HG03135 (cell line): ENCODE measurements at regions not wholly inside any gene's neighbourhood (a gene's known extent, or its start where the extent isn't known, plus 50 kb on each side); places are given as distances from the start of the nearest gene placed in this dataset.

Experiments
- ATAC-seq: cut with Tn5 transposase; IDR thresholded peaks from one replicate; pipeline ENCODE4 v1.9.1; 2021; ENCODE audit warnings: mild to moderate bottlenecking, moderate library complexity; ENCODE audit not compliant: unreplicated experiment

GRCh38 chr4:131091896-131092295, 1995.9 kb downstream of the C4orf33 start:
- no peak for ATAC-seq

GRCh38 chr4:131093303-131093702, 1997.4 kb downstream of the C4orf33 start:
- no peak for ATAC-seq

DNA sequence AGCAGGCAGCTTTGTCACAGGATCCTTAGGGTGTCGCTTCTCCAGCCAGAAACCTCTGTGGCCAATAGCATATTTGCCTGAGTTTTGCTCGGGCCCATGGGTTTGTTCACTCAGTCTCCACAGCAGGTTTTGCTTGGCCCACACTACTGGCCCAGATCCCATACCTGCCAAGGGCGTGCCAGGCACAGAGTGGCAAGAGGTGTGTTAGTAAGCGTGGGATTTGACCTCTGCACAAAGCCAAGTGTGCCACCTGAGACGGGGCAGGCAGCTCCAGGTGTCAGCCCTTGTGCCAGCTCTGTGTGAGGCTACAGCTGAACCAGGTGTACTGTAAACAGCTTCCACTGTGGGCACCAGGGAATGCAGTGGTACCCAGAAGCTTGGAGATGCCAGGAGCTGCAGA, 2003.0 kb downstream of the C4orf33 start:
- no peak for ATAC-seq

DNA sequence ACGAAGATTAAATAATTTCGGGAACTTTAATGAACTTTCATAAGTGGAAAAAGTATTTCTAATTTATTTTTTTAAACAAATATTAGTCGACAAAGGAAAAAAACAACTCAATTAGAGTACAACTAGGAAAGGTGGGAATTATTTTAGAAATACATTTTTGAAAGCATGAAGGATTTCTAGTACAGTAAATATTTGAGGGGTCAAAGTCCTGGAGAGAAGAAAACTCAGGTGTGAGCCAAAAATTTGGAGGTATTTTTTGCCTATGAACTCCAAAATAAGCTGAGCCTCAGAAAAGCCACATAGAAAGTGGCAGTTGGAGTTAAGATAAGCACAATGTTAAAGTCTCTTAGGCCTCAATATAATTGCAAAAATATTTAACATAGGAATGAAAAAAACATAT, 2017.3 kb downstream of the C4orf33 start:
- ATAC-seq: no peak

DNA sequence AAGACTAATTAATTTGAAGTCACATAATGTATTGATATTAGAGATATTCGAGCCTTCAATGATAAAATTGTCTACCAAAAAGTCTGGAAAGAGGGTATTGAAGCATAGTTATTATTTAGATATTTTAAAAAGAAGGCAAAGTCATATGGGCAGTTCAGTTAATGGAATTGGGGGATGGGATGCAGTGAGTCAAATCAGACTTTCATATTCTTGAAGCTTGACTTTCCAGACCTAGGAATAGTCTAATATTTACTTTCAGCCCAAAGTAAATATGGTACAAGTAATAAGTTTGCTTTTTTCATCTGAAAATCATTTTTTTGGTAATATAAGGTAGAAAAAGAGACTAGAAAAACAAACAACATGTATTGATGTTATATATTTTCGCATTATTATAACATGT, 2017.8 kb downstream of the C4orf33 start:
- no peak for ATAC-seq

DNA sequence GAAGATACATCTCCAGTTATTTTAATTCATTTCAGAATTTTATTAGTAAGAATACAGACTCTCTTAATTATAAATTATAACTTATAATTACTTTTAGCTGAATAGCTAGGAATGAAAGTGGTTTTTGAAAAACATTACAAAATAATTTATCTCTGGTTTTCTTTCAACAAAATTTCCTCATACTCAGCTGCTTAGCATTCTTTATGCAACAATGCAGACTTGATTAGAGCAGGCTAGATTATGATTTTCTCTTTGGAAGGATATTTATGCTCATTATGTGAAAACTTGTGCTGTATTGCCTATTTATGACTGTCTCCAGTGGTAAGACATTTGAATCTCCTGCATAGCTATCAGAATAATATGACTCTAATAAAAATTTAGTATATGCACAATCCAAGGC, 2023.7 kb downstream of the C4orf33 start:
- ATAC-seq: no peak

GRCh38 chr4:131137196-131137595, 2011.9 kb upstream of the PCDH10 start:
- no peak for ATAC-seq

DNA sequence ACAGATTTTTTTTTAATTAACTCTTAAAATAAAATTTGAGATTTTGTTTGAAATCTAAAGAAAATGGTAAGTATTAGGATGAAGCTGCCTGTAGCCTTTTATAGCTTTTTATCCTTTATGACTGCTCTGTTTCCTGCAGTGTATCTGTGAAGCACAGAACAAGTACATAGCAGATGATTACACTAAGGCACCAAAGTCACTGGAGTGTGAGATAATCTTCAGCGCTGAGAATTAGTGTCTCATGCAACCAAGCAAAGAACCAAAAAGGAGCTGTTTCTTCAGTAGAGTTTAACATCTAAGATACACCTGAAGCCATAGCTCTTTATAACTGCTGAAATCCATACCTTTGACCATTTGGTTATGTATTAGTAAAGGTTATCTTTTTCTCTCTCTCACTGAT, 1989.8 kb upstream of the PCDH10 start:
- ATAC-seq: no peak

DNA sequence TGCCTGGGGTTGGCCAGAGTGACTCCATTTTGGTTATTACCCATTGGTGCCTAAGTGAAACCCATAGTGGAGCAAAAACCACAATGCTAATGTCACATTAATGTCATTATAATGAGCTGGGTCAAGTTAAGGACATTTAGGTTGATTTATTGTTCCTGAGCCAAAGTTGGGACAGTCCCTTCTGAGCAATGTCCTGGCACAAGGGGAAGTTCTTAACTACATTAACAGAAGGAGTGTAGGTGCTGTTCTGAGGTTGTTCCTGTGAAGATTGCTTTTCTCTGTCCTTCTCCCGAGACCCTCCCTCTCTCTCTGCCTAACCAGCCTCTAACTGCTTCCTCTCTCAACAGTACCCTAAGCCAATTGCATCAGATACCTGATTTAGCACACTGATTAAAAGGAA, 1956.8 kb upstream of the PCDH10 start:
- ATAC-seq: no peak

DNA sequence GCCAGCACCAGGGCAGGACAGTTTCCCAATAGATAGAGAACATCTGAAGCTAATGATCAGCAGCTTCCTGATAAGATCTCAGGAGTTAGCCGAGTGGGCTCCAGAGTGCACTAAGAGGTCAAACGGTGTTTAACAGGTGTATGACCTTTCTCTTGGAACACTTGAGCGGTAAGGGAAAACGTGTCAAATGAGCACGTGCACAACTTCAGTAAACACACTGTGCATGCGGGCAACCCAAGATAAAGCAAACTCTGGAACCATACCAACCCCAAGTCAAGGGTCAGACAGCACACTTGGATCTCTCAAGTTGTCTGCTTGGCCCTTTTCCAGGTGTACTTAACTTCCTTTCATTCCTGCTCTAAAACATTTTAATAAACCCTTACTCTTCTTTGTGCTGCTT, 1941.5 kb upstream of the PCDH10 start:
- ATAC-seq: no peak

DNA sequence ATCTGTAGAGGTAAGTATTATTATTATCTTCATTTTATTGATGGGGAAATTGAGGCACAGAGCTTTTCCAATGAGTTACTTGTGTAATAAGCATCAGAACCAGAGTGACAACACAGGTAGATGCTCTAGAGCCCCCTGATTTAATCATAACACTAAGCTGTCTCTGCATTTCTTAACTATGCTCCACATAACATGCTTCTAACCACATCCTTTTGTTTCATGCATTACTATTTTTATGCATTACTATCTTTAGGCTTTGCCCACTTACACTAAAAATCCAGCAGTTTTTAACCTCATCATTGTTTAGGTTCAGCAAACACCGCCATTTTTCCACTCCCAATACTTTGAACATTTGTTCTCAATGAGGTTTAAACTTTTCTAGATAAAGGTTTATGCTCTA, 1900.8 kb upstream of the PCDH10 start:
- no peak for ATAC-seq

DNA sequence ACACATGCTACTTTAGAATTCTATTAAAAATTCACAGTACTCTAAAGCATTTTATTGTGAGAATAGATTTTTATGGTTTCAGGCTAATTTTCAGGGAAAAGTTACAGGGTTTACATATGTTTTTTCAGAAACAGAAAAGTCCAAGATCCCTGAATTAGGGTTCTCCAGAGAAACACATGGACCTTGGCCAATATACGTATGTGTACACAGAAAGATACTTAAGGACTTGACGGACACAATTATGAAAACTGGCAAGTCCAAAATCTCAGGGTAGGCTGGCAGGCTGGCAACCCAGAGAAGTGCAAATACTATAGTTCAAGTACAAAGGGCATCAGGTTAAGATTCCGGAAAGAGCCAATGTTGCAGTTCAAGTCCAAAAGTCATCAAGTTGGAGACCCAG, 1897.8 kb upstream of the PCDH10 start:
- ATAC-seq: no peak

DNA sequence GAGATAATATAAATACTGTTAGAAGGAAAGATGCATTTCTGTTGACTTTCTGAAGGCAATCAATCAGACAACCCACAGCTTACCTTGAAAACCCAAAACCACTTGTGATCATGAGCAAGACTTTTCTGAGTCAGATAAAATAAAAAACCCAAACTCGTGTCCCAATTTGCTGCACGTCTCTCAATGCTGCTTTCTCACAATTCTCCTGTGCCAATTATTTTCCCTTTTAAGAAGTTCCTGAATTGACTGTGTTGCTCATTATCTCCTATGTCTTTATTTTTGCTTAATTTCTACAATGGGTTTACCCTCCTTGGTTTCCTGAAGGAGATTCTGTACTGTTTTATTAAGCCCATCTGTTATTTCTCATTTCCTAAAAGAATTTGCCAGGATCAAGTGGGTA, 1891.9 kb upstream of the PCDH10 start:
- no peak for ATAC-seq

GRCh38 chr4:131258361-131258760, 1890.7 kb upstream of the PCDH10 start:
- no peak for ATAC-seq

DNA sequence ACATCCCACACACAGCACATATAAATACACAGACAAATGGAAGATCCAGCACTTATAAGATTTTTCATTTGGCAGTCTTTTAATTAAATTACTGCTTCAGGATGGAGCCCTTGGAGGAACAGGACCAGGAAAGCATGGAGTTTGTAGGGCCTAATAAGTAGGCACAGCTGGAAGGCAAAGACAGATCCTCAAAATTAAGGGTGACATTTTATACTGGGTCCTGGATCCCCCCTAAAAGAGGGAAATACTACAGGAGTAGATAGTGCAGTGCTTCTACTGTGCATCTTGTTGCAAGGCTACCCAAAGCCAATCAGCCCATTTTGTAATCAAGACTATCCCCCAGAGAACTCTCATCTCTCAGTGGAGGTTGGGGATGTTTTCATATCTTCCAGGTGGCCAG, 1860.7 kb upstream of the PCDH10 start:
- no peak for ATAC-seq

DNA sequence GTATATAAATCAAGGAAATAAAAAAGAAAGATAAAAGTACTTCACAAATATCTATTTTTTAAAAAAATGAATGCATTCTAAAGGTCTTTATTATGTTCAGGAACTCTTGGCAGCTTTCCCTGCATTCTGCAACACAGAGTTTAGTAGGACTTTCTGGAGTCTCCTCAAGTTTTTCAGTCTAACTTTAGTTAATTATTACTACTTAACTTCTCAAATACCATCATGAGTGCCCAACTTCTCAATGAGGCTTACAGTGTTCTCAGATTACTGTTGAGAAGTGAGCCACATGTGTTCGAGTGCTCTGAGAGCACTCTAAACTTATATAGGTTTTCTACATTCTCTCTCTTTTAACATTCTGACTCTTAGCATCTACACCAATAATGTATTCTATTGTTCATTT, 1852.9 kb upstream of the PCDH10 start:
- ATAC-seq: no peak

GRCh38 chr4:131302108-131302507, 1847.0 kb upstream of the PCDH10 start:
- ATAC-seq: no peak

GRCh38 chr4:131304686-131305085, 1844.4 kb upstream of the PCDH10 start:
- ATAC-seq: no peak

DNA sequence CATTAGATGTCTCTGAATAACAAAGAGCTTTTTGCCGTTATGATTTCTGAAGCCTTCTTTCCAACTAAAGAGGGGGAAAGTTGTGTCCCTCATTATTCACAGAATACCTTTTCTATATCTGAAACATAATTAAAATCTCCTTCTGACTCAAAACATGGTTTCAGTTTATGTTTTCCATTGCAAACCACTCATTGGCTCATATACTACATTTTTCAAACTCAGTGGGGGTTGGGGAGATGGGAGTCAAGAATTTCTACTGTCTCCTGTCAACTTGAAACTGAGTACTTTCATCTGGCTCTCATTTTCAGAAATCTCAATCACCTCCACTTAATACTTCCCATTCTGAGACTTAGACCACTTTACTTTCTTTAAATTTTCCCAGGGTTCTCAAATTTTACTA, 1839.5 kb upstream of the PCDH10 start:
- no peak for ATAC-seq

DNA sequence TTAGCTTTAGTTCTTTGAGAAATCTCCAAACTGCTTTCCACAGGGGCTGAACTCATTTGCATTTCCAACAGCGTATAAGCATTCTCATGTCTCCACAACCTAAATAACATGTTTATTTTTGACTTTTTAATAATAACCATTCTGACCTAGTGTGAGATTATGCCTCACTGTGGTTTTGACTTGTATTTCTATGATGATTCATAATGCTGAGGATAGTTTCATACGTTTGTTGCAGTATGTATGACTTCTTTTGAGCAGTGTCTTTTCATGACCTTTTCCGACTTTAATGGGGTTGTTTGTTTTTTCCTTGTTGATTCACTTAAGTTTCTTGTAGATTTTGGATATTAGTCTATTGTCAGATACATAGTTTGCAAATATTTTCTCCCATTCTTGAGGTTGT, 1833.0 kb upstream of the PCDH10 start:
- no peak for ATAC-seq

GRCh38 chr4:131337936-131338335, 1811.2 kb upstream of the PCDH10 start:
- ATAC-seq: no peak

GRCh38 chr4:131339137-131339536, 1810.0 kb upstream of the PCDH10 start:
- no peak for ATAC-seq

- no peak for ATAC-seq
Observed at GRCh38 chr4:131344761-131345160, 1804.3 kb upstream of the PCDH10 start.

DNA sequence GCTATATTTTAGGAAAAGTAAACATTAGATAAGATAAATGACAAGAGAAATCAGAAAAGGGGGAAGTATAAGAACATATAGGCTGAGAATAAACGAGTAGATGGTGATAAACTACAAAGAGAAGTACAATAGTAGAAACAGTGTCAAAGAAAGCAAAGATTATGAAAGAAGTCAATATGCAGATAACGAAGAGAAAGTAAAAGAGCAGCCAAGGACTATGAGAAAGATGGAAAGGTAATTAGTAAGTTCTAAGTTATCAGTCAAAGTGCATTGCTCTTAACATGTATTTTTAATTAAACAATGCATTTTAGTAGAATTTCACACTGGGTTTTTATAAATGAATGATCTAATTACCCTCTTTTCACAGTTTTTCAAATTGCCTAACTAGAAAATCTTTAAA, 1801.3 kb upstream of the PCDH10 start:
- ATAC-seq: no peak
